SHP77 (cell line): ENCODE measurements at regions not wholly inside any gene's neighbourhood (a gene's known extent, or its start where the extent isn't known, plus 50 kb on each side); places are given as distances from the start of the nearest gene placed in this dataset.
"Not testable (repeated sequence)": the region's sequence is repeated elsewhere in the genome, so short reads cannot be mapped to it uniquely, and the experiment has no call there.

ENCODE experiments used
- DNase-seq, 2 experiments: peaks; one replicate each; lab custom pipeline; 2025; lab: John Stamatoyannopoulos, UW

- DNase-seq = peak in 1 of 2 experiments; percentile 33
These were observed 119.1 kb upstream of the CLINT1 start for GRCh38 chr5:157978061-157978460.

GRCh38 chr5:157976429-157976828 is 117.5 kb upstream of the CLINT1 start:
- DNase-seq = no peak

- DNase-seq = no peak
These were observed 113.6 kb upstream of the CLINT1 start for GRCh38 chr5:157972579-157972978.

- DNase-seq = no peak
These were observed 112.7 kb upstream of the CLINT1 start for GRCh38 chr5:157971571-157972216.

GRCh38 chr5:157968570-157968969 is 109.6 kb upstream of the CLINT1 start:
- not testable (repeated sequence) for DNase-seq

GRCh38 chr5:157965989-157966388 is 107.0 kb upstream of the CLINT1 start:
- DNase-seq = no peak

GRCh38 chr5:157965040-157965678 is 106.2 kb upstream of the CLINT1 start:
- DNase-seq = no peak

- DNase-seq = no peak
These were observed 104.8 kb upstream of the CLINT1 start for GRCh38 chr5:157963761-157964160.

GRCh38 chr5:157963244-157963643 is 104.3 kb upstream of the CLINT1 start:
- no peak for DNase-seq

GRCh38 chr5:157962686-157963085 is 103.7 kb upstream of the CLINT1 start:
- DNase-seq = not testable (repeated sequence)

- DNase-seq = no peak
These were observed 103.1 kb upstream of the CLINT1 start for GRCh38 chr5:157961896-157962590.

- no peak for DNase-seq
These were observed 102.2 kb upstream of the CLINT1 start for GRCh38 chr5:157961176-157961575.

- no peak for DNase-seq
These were observed 100.4 kb upstream of the CLINT1 start for GRCh38 chr5:157959370-157959769.

GRCh38 chr5:157956271-157956885 is 97.4 kb upstream of the CLINT1 start:
- DNase-seq = no peak

GRCh38 chr5:157955541-157956172 is 96.7 kb upstream of the CLINT1 start:
- DNase-seq = no peak

- DNase-seq = no peak
These were observed 93.4 kb upstream of the CLINT1 start for GRCh38 chr5:157952374-157952685.

GRCh38 chr5:157951673-157952373 is 92.9 kb upstream of the CLINT1 start:
- no peak for DNase-seq

- no peak for DNase-seq
These were observed 90.6 kb upstream of the CLINT1 start for GRCh38 chr5:157949520-157949919.

GRCh38 chr5:157948738-157949410 is 89.9 kb upstream of the CLINT1 start:
- peak; percentile 87 to 91 for DNase-seq

GRCh38 chr5:157947156-157947555 is 88.2 kb upstream of the CLINT1 start:
- no peak for DNase-seq

GRCh38 chr5:157945822-157946221 is 86.9 kb upstream of the CLINT1 start:
- DNase-seq = not testable (repeated sequence)
